Upper lobe of left lung (tissue), 6 donors: ENCODE measurements at regions not wholly inside any gene's neighbourhood (a gene's known extent, or its start where the extent isn't known, plus 50 kb on each side); places are given as distances from the start of the nearest gene placed in this dataset.

Experiments used
- ATAC-seq, 2 donors: fragments of 200-7000 bp; cut with Tn5 transposase; one replicate each; pipeline ENCODE4 v1.9.1; 2022; ENCODE audit warnings: mild to moderate bottlenecking in 2 of 2, moderate library complexity in 2 of 2; ENCODE audit not compliant: low FRiP score in 2 of 2
- DNase-seq, 2 donors: peaks; one replicate each; pipeline ENCODE4 v3.0.0-alpha.2; 2019 to 2020
- H3K27ac ChIP-seq, 4 donors: fragments of 200-600 bp; sonication (generic); one replicate each; pipeline ENCODE4 v1.5.1; 2016 to 2019
- H3K27me3 ChIP-seq, 4 donors: fragments of 200-600 bp; sonication (generic); one replicate each; pipeline ENCODE4 v1.5.1; 2017 to 2019
- H3K36me3 ChIP-seq, 4 donors: fragments of 200-600 bp; sonication (generic); one replicate each; pipeline ENCODE4 v1.5.1; 2016 to 2019
- H3K4me1 ChIP-seq, 4 donors: fragments of 200-600 bp; sonication (generic); one replicate each; pipeline ENCODE4 v1.5.1; 2018 to 2019
- H3K4me3 ChIP-seq, 4 donors: fragments of 200-600 bp; sonication (generic); one replicate each; pipeline ENCODE4 v1.5.1; 2017 to 2019; ENCODE audit warnings: mild to moderate bottlenecking in 2 of 4, moderate library complexity in 1 of 4
- H3K9me3 ChIP-seq, 4 donors: fragments of 200-600 bp; sonication (generic); one replicate each; pipeline ENCODE4 v1.5.1; 2018 to 2019
- CTCF ChIP-seq, 6 experiments: fragments of 450-650 bp in 4 of 6; fragments of 200-600 bp in 2 of 6; sonication (generic) in 2 of 6; IDR thresholded peaks; one replicate each; pipeline ENCODE4 v1.5.1; 2016 to 2019; ENCODE audit warnings: antibody characterized with exemption in 6 of 6
- EP300 ChIP-seq, 4 donors: sonication (generic); formaldehyde crosslinking; IDR thresholded peaks; one replicate each; pipeline ENCODE4 v1.5.1; 2017; ENCODE audit warnings: antibody characterized with exemption in 4 of 4, control low read depth in 2 of 4
- POLR2A ChIP-seq, 4 donors: fragments of 450-650 bp; IDR thresholded peaks; one replicate each; pipeline ENCODE4 v1.5.1; 2016 to 2017; ENCODE audit warnings: antibody characterized with exemption in 4 of 4, mild to moderate bottlenecking in 2 of 4
- POLR2AphosphoS5 ChIP-seq, 2 donors: sonication (generic); formaldehyde crosslinking; IDR thresholded peaks; one replicate each; pipeline ENCODE4 v1.5.1; 2017; ENCODE audit warnings: antibody characterized with exemption in 2 of 2
- WGBS, 2 donors: methylation state at CpG; one replicate each; pipeline ENCODE4 v1.1.5; 2017 to 2018; 5-methylcytosine and 5-hydroxymethylcytosine counted together
- donor health status: DM: no; HTN: no; CAD: no; lungs with moderate emphysema.
- donor health status: DM: no; HTN: yes; CAD: no; lungs with severe emphysema.

- Histone ChIP-seq H3K27ac (no peak overlapping the region), H3K9me3 (no peaks in the 10 kb centered on the region), H3K4me1 (no peaks in the 10 kb centered on the region), H3K27me3 (no peaks in the 10 kb centered on the region), H3K36me3 (no peaks in the 10 kb centered on the region), H3K4me3 (no peak overlapping the region)
- ATAC-seq (no peak), DNase-seq (no peak)
- TF ChIP-seq POLR2A (IDR thresholded peaks at IDR 0.05) (no peak), CTCF (IDR thresholded peaks at IDR 0.05) (no peak), POLR2AphosphoS5 (IDR thresholded peaks at IDR 0.05) (no peak), EP300 (IDR thresholded peaks at IDR 0.05) (no peak)
- 83 to 97% methylated on average over 1 of the region's 1 CpG for WGBS, 2 donors
These were observed 229.3 kb upstream of the ARPP21 start for GRCh38 chr3:35409991-35410390.

GRCh38 chr3:35413483-35413882, 225.8 kb upstream of the ARPP21 start:
- Histone ChIP-seq H3K27ac (no peak overlapping the region), H3K4me1 (no peaks in the 10 kb centered on the region), H3K27me3 (no peaks in the 10 kb centered on the region), H3K4me3 (no peak overlapping the region), H3K9me3 (no peaks in the 10 kb centered on the region), H3K36me3 (no peaks in the 10 kb centered on the region)
- ATAC-seq (no peak), DNase-seq (no peak)
- TF ChIP-seq POLR2A (IDR thresholded peaks at IDR 0.05) (no peak), EP300 (IDR thresholded peaks at IDR 0.05) (no peak), POLR2AphosphoS5 (IDR thresholded peaks at IDR 0.05) (no peak), CTCF (IDR thresholded peaks at IDR 0.05) (no peak)
- WGBS, 2 donors: 78 to 85% methylated on average over 1 of the region's 1 CpG

- no peak for DNase-seq
- no peak for ATAC-seq
- H3K36me3 ChIP-seq: no peaks in the 10 kb centered on the region
- H3K27ac ChIP-seq: no peak overlapping the region
- no peaks in the 10 kb centered on the region for H3K4me1 ChIP-seq
- H3K27me3 ChIP-seq: no peaks in the 10 kb centered on the region
- 55 to 63% methylated on average over 2 of the region's 2 CpGs for WGBS, 2 donors
- no peaks in the 10 kb centered on the region for H3K9me3 ChIP-seq
- TF ChIP-seq CTCF (IDR thresholded peaks at IDR 0.05) (no peak), EP300 (IDR thresholded peaks at IDR 0.05) (no peak), POLR2AphosphoS5 (IDR thresholded peaks at IDR 0.05) (no peak), POLR2A (IDR thresholded peaks at IDR 0.05) (no peak)
- H3K4me3 ChIP-seq: no peak overlapping the region
These were observed 222.2 kb upstream of the ARPP21 start for GRCh38 chr3:35417080-35417479.

- no peaks in the 10 kb centered on the region for H3K36me3 ChIP-seq
- no peak for ATAC-seq
- no peak overlapping the region for H3K27ac ChIP-seq
- no peak overlapping the region for H3K4me3 ChIP-seq
- no peaks in the 10 kb centered on the region for H3K4me1 ChIP-seq
- 85 to 95% methylated on average over 1 of the region's 1 CpG for WGBS, 2 donors
- no peaks in the 10 kb centered on the region for H3K27me3 ChIP-seq
- DNase-seq: no peak
- no peaks in the 10 kb centered on the region for H3K9me3 ChIP-seq
- no peak for TF ChIP-seq EP300 (IDR thresholded peaks at IDR 0.05)
- no peak for TF ChIP-seq CTCF (IDR thresholded peaks at IDR 0.05)
- TF ChIP-seq POLR2AphosphoS5 (IDR thresholded peaks at IDR 0.05): no peak
- TF ChIP-seq POLR2A (IDR thresholded peaks at IDR 0.05): no peak
These were observed 217.2 kb upstream of the ARPP21 start for GRCh38 chr3:35422101-35422500.

GRCh38 chr3:35422836-35423601, 216.3 kb upstream of the ARPP21 start:
- WGBS, 2 donors: 42 to 50% methylated on average over 6 of the region's 6 CpGs
- ATAC-seq (no peak), DNase-seq (no peak)
- Histone ChIP-seq H3K4me1 (no peaks in the 10 kb centered on the region), H3K27me3 (no peaks in the 10 kb centered on the region), H3K9me3 (no peaks in the 10 kb centered on the region), H3K4me3 (no peak overlapping the region), H3K36me3 (no peaks in the 10 kb centered on the region), H3K27ac (no peak overlapping the region)
- TF ChIP-seq POLR2AphosphoS5 (IDR thresholded peaks at IDR 0.05): no peak
- TF ChIP-seq EP300 (IDR thresholded peaks at IDR 0.05): no peak
- TF ChIP-seq CTCF (IDR thresholded peaks at IDR 0.05): no peak
- no peak for TF ChIP-seq POLR2A (IDR thresholded peaks at IDR 0.05)
